IPS DF 6.9 (cell line): ENCODE measurements at regions not wholly inside any gene's neighbourhood (a gene's known extent, or its start where the extent isn't known, plus 50 kb on each side); places are given as distances from the start of the nearest gene placed in this dataset.

Source experiments
- DNase-seq: peaks from one replicate; pipeline ENCODE4 v3.0.0-alpha.2; 2013; ENCODE audit warnings: low read depth, low spot score
- H3K27ac ChIP-seq: one replicate; pipeline ENCODE4 v1.5.1; 2013; ENCODE audit warnings: low read length, control low read depth
- H3K27me3 ChIP-seq: 2 replicates; pipeline ENCODE4 v1.6.1; 2013; ENCODE audit warnings: mild to moderate bottlenecking, low read length; ENCODE audit not compliant: control insufficient read depth, insufficient read depth
- H3K36me3 ChIP-seq: 2 replicates; pipeline ENCODE4 v1.6.1; 2013; ENCODE audit warnings: low read length; ENCODE audit not compliant: control insufficient read depth, insufficient read depth
- H3K4me1 ChIP-seq: 2 replicates; pipeline ENCODE4 v1.6.1; 2013; ENCODE audit warnings: low read length; ENCODE audit not compliant: control insufficient read depth, insufficient read depth
- H3K4me3 ChIP-seq: 2 replicates; pipeline ENCODE4 v1.5.1; 2013; ENCODE audit warnings: mild to moderate bottlenecking, low read length
- H3K9me3 ChIP-seq: 2 replicates; pipeline ENCODE4 v1.6.1; 2013; ENCODE audit warnings: low read length, inconsistent platforms; ENCODE audit not compliant: control insufficient read depth, insufficient read depth
- WGBS: extraction: QIAGEN DNeasy Blood & Tissue Kit; methylation state at CpG from one replicate; pipeline ENCODE4 v1.1.7; 2013; ENCODE audit warnings: mixed read lengths, missing lambda C conversion rate; ENCODE audit not compliant: insufficient read length, insufficient coverage; 5-methylcytosine and 5-hydroxymethylcytosine counted together

DNA sequence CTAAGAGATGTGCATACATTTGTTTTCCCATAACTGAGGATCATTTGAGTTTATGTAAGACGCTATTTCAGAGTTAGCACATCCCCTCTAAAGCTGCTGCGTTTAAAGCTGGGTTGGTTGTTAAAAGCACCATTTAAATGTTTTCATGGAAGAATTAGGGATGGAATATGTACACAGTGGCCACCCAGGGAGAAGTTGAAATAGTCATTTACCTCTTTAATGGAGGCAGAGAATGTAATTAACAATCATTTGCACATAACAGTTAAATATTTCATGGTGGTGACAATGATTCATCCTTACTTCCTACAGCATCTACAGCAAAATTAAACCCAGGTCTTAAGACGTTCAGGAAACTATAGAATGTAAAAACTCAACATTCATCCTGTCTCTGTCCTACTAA is 100.3 kb downstream of the KIF4B start:
- H3K36me3 ChIP-seq, result no peaks in the 10 kb centered on the region
- H3K4me3 ChIP-seq, result no peak overlapping the region
- peaks cover 3% of the 10 kb centered on the region; the same call in 1 of the 2 replicates for H3K9me3 ChIP-seq
- WGBS, result no CpG with 5 or more reads among the region's 3 CpGs
- no peaks in the 10 kb centered on the region for H3K27me3 ChIP-seq
- no peak overlapping the region for H3K27ac ChIP-seq
- no peak for DNase-seq
- no peaks in the 10 kb centered on the region for H3K4me1 ChIP-seq

DNA sequence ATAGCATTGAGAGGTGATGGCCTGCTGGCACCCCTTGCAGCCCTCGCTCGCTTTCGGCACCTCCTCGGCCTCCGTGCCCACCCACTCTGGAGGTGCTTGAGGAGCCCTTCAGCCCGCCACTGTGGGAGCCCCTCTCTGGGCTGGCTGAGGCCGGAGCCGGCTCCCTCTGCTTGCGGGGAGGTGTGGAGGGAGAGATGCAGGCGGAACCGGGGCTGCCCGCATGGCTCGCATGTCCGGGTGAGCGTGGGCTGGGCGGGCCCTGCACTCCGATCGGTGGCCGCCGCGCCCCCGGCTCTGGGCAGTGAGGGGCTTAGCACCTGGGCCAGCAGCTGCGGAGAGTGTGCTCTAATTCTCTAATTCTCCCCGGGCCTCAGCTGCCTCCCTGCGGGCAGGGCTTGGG is 101.1 kb downstream of the KIF4B start:
- H3K36me3 ChIP-seq, result no peaks in the 10 kb centered on the region
- H3K4me1 ChIP-seq, result no peaks in the 10 kb centered on the region
- no peak for DNase-seq
- no peaks in the 10 kb centered on the region for H3K27me3 ChIP-seq
- no peak overlapping the region for H3K4me3 ChIP-seq
- no peak overlapping the region for H3K27ac ChIP-seq
- H3K9me3 ChIP-seq, result peaks cover 3% of the 10 kb centered on the region; the same call in 1 of the 2 replicates
- no CpG with 5 or more reads among the region's 25 CpGs for WGBS

DNA sequence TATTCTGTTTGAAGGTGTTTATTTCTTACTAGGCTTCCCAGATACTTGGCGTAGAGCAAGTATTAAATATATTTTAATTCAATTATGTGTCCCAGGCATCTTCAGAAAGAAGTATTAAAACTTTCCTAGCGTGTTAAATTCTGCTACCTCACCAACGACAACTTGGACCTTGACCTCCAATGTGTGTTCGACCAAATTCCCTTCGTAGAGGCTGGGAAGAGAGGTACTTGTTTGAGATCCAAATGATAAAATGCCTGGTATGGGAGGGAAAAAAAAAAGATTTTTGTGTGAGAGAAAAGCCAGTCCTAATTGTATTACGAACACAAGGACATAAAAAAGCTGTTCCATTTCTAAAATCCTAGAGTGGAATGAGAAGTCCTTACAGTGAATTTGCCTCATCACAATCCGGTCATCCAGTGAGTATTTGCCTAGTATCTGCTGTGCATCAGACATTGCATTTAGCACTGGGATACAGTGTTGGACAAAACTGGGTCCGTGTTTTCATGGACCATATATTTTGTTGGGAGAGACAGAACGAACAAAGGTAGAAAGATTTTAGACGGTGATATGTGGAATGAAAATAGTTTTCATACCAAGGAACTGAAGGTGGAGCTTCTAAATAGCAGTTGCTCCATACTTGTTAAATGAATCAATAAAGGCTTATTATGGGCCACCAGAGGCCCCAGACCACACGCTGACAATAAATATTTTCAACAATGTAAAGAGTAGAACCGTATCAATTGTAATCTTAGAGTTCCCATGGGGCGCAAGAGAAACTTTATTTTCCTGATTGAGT is 103.1 kb downstream of the KIF4B start:
- H3K27ac ChIP-seq, result no peak overlapping the region
- H3K9me3 ChIP-seq, result peaks cover 3% of the 10 kb centered on the region; the same call in 1 of the 2 replicates
- DNase-seq, result no peak
- H3K4me1 ChIP-seq, result no peaks in the 10 kb centered on the region
- H3K36me3 ChIP-seq, result no peaks in the 10 kb centered on the region
- H3K4me3 ChIP-seq, result no peak overlapping the region
- WGBS, result 100% methylated on average over 3 of the region's 13 CpGs
- H3K27me3 ChIP-seq, result no peaks in the 10 kb centered on the region

DNA sequence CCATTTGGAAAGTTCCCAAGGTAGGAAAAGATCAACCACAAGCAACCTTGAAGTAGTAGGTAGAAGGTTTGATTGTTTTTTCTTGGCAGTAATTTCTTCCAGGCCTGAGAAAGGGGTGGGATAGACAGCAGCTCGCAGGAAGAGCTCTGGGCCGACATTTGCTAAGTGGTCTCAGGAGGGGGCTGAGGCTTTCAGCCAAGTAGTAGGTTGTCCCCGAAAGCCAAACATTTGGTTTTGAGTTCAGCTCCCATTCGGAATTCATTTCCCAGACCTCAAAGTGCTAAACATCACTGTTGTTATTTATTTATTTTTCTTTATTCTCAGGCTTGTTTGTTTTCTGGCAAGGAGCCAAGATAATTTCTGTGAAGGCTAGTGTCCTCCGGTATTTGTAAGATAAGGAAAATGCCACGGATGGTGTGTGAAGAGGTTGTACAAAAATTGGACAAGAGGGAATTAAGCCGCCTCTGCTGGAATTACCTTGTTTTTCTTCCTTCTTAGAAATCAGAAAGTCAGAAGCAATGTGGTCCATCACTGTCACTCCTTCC is 112.1 kb downstream of the KIF4B start:
- DNase-seq, result no peak
- H3K9me3 ChIP-seq, result no peaks in the 10 kb centered on the region
- no peaks in the 10 kb centered on the region for H3K36me3 ChIP-seq
- no peak overlapping the region for H3K27ac ChIP-seq
- no CpG with 5 or more reads among the region's 7 CpGs for WGBS
- H3K4me1 ChIP-seq, result no peaks in the 10 kb centered on the region
- H3K27me3 ChIP-seq, result no peaks in the 10 kb centered on the region
- H3K4me3 ChIP-seq, result no peak overlapping the region

DNA sequence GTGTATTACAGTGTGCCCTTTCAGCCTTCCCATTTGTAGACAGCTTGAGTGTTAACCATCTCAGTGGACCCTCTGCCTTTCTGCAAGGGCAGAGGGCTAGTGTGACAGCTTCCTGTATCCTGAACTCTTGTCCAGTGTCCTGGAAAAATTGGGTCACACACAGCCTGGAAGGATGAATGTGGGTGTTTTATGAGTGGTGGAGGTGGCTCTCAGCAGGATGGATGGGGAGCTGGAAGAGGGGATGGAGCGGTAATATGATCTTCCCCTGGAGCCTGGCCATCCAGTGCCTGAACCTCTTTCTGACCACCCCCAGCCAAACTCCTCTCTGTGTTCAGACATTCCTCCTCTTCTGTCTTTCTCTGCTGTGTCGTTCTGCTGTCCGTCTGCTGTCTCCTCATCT is 113.0 kb downstream of the KIF4B start:
- Histone ChIP-seq H3K27ac (no peak overlapping the region), H3K27me3 (no peaks in the 10 kb centered on the region), H3K9me3 (no peaks in the 10 kb centered on the region), H3K4me3 (no peak overlapping the region), H3K36me3 (no peaks in the 10 kb centered on the region), H3K4me1 (no peaks in the 10 kb centered on the region)
- DNase-seq, result no peak
- no CpG with 5 or more reads among the region's 3 CpGs for WGBS

GRCh38 chr5:155127552-155127951 is 114.0 kb downstream of the KIF4B start:
- no peaks in the 10 kb centered on the region for H3K36me3 ChIP-seq
- H3K4me3 ChIP-seq, result no peak overlapping the region
- H3K27ac ChIP-seq, result no peak overlapping the region
- H3K27me3 ChIP-seq, result no peaks in the 10 kb centered on the region
- DNase-seq, result no peak
- H3K9me3 ChIP-seq, result no peaks in the 10 kb centered on the region
- no peaks in the 10 kb centered on the region for H3K4me1 ChIP-seq
- WGBS, result no CpG with 5 or more reads among the region's 5 CpGs

DNA sequence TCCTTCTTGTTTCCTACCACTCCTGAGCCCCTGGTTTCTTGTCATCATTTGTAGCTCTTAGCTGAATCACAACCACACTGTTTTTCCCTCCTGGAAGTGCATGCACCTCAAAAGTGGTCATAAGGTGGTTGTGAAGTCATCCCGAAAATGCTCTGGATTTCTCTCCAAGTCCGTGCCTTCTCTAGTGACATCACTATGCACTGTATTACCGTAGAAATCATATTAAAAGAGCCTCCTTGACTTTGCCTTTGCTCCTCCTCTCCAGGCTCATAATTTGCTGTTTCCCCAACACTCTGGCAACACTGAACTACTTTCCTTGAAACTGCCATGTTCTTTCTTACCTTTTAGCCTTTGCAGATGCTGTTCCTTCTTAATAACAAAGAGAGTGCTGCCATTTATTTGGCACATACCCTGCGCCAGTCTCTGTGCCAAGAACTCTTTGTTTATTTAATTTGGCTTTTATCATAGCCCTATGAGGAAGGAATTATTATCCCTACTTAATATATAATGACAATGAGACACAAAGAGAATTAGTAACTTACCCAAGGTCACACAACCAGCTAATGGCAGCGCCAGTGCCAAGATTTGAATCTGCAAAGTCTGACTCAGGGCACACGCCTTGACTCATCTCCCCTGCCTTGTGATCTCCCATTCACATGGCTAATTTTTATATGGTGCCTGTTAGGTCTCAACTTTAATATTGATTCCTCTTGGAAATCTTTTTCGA is 115.4 kb downstream of the KIF4B start:
- Histone ChIP-seq H3K9me3 (no peaks in the 10 kb centered on the region), H3K27ac (no peak overlapping the region), H3K4me3 (no peak overlapping the region), H3K27me3 (no peaks in the 10 kb centered on the region), H3K36me3 (no peaks in the 10 kb centered on the region), H3K4me1 (0 out of 2 replicates have a peak, but pooled peaks cover 2% of the 10 kb centered on the region)
- no peak for DNase-seq
- WGBS, result no CpG with 5 or more reads among the region's 7 CpGs

DNA sequence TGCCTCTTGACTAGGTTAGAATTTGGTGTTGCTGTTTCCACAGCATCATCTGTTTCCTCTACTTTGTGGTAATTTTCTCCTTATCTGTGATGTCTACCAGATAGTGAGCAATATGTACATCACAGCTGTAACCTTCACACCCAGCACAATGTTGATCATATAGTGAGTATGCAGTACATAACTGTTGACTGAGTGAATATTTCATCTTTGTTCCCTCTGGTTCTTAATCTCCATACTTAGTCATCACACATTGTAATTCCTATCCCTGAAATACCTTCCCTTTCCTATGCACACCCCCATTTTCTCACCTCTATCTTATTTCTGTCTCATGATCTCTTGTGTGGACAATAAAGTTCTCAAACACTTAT is 115.9 kb downstream of the KIF4B start:
- Histone ChIP-seq H3K4me3 (no peak overlapping the region), H3K36me3 (no peaks in the 10 kb centered on the region), H3K4me1 (0 out of 2 replicates have a peak, but pooled peaks cover 2% of the 10 kb centered on the region), H3K27me3 (no peaks in the 10 kb centered on the region), H3K9me3 (no peaks in the 10 kb centered on the region), H3K27ac (no peak overlapping the region)
- no peak for DNase-seq

DNA sequence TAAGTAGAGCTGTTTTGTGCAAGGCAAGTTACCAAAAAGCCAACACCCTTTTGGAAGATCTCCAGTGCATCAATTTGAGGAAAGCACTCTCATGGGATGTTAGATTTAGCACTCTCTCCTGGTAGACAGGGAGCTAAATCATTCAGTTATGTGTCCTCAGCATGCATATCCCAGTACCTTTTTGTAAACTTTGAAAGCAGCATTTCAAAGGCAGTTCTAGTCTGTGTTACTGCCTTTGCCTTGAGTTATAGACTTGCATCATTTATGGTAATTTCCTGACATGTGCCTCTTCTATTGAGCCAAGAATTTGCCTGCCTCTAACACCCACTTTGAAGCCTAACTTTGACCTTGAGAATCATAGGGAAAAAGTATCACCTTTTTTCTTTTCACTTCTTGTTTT is 120.6 kb downstream of the KIF4B start:
- Histone ChIP-seq H3K4me3 (no peak overlapping the region), H3K9me3 (no peaks in the 10 kb centered on the region), H3K27ac (no peak overlapping the region), H3K4me1 (0 out of 2 replicates have a peak, but pooled peaks cover 2% of the 10 kb centered on the region), H3K36me3 (no peaks in the 10 kb centered on the region), H3K27me3 (no peaks in the 10 kb centered on the region)
- DNase-seq, result no peak

- H3K9me3 ChIP-seq, result no peaks in the 10 kb centered on the region
- no peak overlapping the region for H3K4me3 ChIP-seq
- H3K4me1 ChIP-seq, result 0 out of 2 replicates have a peak, but pooled peaks cover 2% of the 10 kb centered on the region
- no CpG with 5 or more reads among the region's 6 CpGs for WGBS
- H3K36me3 ChIP-seq, result no peaks in the 10 kb centered on the region
- no peak overlapping the region for H3K27ac ChIP-seq
- DNase-seq, result no peak
- no peaks in the 10 kb centered on the region for H3K27me3 ChIP-seq
These were observed 122.8 kb downstream of the KIF4B start for GRCh38 chr5:155136216-155136850.
